ENCODE measurements at regions not wholly inside any gene's neighbourhood (a gene's known extent, or its start where the extent isn't known, plus 50 kb on each side); places are given as distances from the start of the nearest gene placed in this dataset.

DNA sequence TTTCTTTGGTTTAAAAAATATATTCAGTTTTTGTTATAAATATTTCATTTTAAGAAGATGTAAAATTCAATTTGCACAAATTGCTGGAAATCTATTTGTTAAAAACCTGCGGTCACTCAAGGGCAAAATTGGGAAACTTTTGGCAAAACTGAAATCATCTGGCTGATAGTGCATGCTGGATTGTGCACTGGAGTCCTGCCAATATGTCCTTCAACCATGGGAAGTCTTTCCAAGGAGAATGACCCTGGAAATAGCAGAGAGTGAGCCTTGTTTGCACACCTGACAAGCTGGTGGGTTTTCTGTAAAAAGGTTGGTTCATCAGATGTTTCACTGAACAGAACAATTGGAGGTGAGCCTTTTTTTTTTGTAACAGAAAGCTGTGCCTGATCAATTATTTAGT, 413.5 kb downstream of the BTBD3 start:
- intact Hi-C loops (cut with micrococcal nuclease) = no loop called here
- no TSS peak for BruUV-seq (replicated peaks)
- FAIRE-seq = no peak

More for the DNA sequence above, 413.5 kb downstream of the BTBD3 start:
- Histone ChIP-seq H4K20me1 (replicated peaks; ENCODE audit: control insufficient read depth, insufficient read depth, low read length) (no peaks in the 10 kb centered on the region), H3K4me1 (replicated peaks in 1 of 2; ENCODE audit: control insufficient read depth in 2 of 2, insufficient read depth in 2 of 2, low read length in 2 of 2) (no peaks in the 10 kb centered on the region), H3K4me2 (ENCODE audit: insufficient read depth, low read length) (no peak overlapping the region), H3K36me3 (ENCODE audit: control insufficient read depth, insufficient read depth, low read length) (no peaks in the 10 kb centered on the region), H3K9me1 (ENCODE audit: control insufficient read depth, insufficient read depth, low read length) (no peaks in the 10 kb centered on the region), H3K9me3 (replicated peaks; ENCODE audit: control insufficient read depth, insufficient read depth, low read depth, low read length) (no peaks in the 10 kb centered on the region), H2AFZ (ENCODE audit: low read depth, low read length) (no peak overlapping the region), H3K27me3 (ENCODE audit: control insufficient read depth in 2 of 2, insufficient read depth in 2 of 2, low read length in 2 of 2) (no peaks in the 10 kb centered on the region), H3K9ac (ENCODE audit: insufficient read depth in 1 of 2, low read depth in 2 of 2, low read length in 2 of 2) (no peak overlapping the region), H3K79me2 (ENCODE audit: control insufficient read depth, insufficient read depth, low read length) (no peaks in the 10 kb centered on the region), H3K27ac (ENCODE audit: extremely low read depth, low read depth, low read length) (no peak overlapping the region), H3K4me3 (no peak overlapping the region)
- ChIA-PET POLR2A (no interaction called here), CTCF (ENCODE audit: low intra/inter-chr PET ratio) (no interaction called here)
- ATAC-seq (no peak), DNase-seq (ENCODE audit: extremely low read depth in 1 of 4, low spot score in 3 of 4) (no peak)
- WGBS (ENCODE audit: insufficient coverage, low coverage, missing lambda C conversion rate) = 13% methylated on average over 1 of the region's 1 CpG
- in situ Hi-C loops (cut with MboI) = no loop called here
- TF ChIP-seq ZNF830 (CRISPR knock-in tag; IDR thresholded peaks at IDR 0.05) (no peak), ZNF668 (CRISPR knock-in tag; IDR thresholded peaks at IDR 0.05) (no peak), CBX8 (IDR thresholded peaks at IDR 0.05; ENCODE audit: borderline replicate concordance, extremely low read depth, low read depth, low read length, poor library complexity, severe bottlenecking) (no peak), HDGF (IDR thresholded peaks at IDR 0.05) (no peak), ZBTB34 (CRISPR knock-in tag; IDR thresholded peaks at IDR 0.05) (no peak), RBBP5 (IDR thresholded peaks at IDR 0.05; ENCODE audit: borderline replicate concordance, insufficient read depth, low read length, poor library complexity, severe bottlenecking) (no peak), TAF1 (IDR thresholded peaks at IDR 0.05; ENCODE audit: control insufficient read depth, extremely low read depth, insufficient read depth, low read length, severe bottlenecking) (no peak), ZNF140 (CRISPR knock-in tag; IDR thresholded peaks at IDR 0.05) (no peak), MAFK (IDR thresholded peaks at IDR 0.05; ENCODE audit: low read length) (no peak), PCBP2 (IDR thresholded peaks at IDR 0.05; ENCODE audit: low read depth, low read length, poor library complexity, severe bottlenecking) (no peak)
- TF ChIP-seq, protein P1, sequence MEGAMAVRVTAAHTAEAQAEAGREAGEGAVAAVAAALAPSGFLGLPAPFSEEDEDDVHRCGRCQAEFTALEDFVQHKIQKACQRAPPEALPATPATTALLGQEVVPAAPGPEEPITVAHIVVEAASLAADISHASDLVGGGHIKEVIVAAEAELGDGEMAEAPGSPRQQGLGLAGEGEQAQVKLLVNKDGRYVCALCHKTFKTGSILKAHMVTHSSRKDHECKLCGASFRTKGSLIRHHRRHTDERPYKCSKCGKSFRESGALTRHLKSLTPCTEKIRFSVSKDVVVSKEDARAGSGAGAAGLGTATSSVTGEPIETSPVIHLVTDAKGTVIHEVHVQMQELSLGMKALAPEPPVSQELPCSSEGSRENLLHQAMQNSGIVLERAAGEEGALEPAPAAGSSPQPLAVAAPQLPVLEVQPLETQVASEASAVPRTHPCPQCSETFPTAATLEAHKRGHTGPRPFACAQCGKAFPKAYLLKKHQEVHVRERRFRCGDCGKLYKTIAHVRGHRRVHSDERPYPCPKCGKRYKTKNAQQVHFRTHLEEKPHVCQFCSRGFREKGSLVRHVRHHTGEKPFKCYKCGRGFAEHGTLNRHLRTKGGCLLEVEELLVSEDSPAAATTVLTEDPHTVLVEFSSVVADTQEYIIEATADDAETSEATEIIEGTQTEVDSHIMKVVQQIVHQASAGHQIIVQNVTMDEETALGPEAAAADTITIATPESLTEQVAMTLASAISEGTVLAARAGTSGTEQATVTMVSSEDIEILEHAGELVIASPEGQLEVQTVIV (CRISPR knock-in tag; IDR thresholded peaks at IDR 0.05; ENCODE audit: borderline replicate concordance) = no peak
